Ishikawa (cell line): ENCODE measurements at regions not wholly inside any gene's neighbourhood (a gene's known extent, or its start where the extent isn't known, plus 50 kb on each side); places are given as distances from the start of the nearest gene placed in this dataset.

Experiments used
- EP300 ChIP-seq: IDR thresholded peaks from 2 replicates; pipeline ENCODE4 v1.6.1; 2012; ENCODE audit warnings: borderline replicate concordance
- TCF12 ChIP-seq: IDR thresholded peaks from 2 replicates; pipeline ENCODE4 v1.6.1; 2012; ENCODE audit warnings: low read depth
- TF ChIP-seq, protein P1 (sequence below): IDR thresholded peaks from 2 replicates; pipeline ENCODE4 v1.6.1; 2012

DNA sequence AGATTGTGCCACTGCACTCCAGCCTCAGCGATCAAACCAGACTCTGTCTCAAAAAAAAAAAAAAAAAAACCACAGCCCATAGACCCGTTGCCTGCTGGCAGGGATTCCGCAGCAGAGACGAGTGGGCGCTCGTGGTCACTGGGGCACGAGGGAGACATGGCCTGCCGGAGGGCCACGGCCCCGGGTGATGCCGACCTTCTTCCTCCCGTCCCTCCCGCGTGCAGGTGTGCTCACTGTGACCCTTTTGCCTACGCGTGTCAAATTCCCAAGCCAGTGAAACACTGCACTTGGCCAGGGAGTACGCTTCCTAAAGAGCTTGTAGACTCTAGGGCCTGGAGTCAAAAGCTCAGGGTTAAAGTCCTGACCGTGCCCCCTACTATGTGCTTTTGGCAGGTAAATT, 397.6 kb upstream of the MYT1L start:
- no peak for TF ChIP-seq TCF12
- no peak for TF ChIP-seq EP300
- TF ChIP-seq, protein P1, sequence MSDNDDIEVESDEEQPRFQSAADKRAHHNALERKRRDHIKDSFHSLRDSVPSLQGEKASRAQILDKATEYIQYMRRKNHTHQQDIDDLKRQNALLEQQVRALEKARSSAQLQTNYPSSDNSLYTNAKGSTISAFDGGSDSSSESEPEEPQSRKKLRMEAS = no peak
